ENCODE measurements at regions not wholly inside any gene's neighbourhood (a gene's known extent, or its start where the extent isn't known, plus 50 kb on each side); places are given as distances from the start of the nearest gene placed in this dataset.

DNA sequence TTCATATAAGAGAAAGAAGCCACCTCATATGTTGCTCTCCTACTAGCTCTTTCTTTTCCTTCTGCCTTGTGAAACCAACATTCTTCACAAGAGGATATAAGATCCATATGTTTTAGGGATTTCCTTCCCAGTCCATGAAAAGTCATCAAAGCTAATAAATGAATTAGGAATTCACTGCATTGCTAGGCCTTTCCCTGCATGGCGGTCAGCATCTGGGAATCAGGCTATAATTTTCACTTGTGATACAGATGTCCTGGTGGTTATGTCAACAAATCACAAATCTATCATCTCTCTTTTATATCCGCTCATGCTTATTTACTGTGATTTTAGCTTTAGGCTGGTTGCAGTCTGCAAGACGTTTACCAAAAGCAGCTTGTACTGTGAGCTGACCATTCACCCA lies 510.0 kb downstream of the NLGN4X start:
- TF ChIP-seq, protein P1, sequence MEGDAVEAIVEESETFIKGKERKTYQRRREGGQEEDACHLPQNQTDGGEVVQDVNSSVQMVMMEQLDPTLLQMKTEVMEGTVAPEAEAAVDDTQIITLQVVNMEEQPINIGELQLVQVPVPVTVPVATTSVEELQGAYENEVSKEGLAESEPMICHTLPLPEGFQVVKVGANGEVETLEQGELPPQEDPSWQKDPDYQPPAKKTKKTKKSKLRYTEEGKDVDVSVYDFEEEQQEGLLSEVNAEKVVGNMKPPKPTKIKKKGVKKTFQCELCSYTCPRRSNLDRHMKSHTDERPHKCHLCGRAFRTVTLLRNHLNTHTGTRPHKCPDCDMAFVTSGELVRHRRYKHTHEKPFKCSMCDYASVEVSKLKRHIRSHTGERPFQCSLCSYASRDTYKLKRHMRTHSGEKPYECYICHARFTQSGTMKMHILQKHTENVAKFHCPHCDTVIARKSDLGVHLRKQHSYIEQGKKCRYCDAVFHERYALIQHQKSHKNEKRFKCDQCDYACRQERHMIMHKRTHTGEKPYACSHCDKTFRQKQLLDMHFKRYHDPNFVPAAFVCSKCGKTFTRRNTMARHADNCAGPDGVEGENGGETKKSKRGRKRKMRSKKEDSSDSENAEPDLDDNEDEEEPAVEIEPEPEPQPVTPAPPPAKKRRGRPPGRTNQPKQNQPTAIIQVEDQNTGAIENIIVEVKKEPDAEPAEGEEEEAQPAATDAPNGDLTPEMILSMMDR (conservative IDR thresholded peaks at IDR 0.05; ENCODE audit: low read depth in 2 of 2): no peak
- TF ChIP-seq POLR2AphosphoS5 (IDR thresholded peaks at IDR 0.05; ENCODE audit: low read depth) (no peak), EZH2 (IDR thresholded peaks at IDR 0.05; ENCODE audit: low read depth, unreplicated experiment) (no peak), CREB1 (CRISPR knock-in tag; IDR thresholded peaks at IDR 0.05; ENCODE audit: low read depth) (no peak), NANOG (IDR thresholded peaks at IDR 0.05; ENCODE audit: borderline replicate concordance) (no peak), JUNB (IDR thresholded peaks at IDR 0.05; ENCODE audit: unreplicated experiment) (no peak), ZNF331 (CRISPR knock-in tag; IDR thresholded peaks at IDR 0.05; ENCODE audit: low read depth) (no peak), EZH2phosphoT487 (IDR thresholded peaks at IDR 0.05; ENCODE audit: unreplicated experiment) (no peak), STAT1 (IDR thresholded peaks at IDR 0.05; ENCODE audit: unreplicated experiment) (no peak)
- TF ChIP-seq, protein P2, sequence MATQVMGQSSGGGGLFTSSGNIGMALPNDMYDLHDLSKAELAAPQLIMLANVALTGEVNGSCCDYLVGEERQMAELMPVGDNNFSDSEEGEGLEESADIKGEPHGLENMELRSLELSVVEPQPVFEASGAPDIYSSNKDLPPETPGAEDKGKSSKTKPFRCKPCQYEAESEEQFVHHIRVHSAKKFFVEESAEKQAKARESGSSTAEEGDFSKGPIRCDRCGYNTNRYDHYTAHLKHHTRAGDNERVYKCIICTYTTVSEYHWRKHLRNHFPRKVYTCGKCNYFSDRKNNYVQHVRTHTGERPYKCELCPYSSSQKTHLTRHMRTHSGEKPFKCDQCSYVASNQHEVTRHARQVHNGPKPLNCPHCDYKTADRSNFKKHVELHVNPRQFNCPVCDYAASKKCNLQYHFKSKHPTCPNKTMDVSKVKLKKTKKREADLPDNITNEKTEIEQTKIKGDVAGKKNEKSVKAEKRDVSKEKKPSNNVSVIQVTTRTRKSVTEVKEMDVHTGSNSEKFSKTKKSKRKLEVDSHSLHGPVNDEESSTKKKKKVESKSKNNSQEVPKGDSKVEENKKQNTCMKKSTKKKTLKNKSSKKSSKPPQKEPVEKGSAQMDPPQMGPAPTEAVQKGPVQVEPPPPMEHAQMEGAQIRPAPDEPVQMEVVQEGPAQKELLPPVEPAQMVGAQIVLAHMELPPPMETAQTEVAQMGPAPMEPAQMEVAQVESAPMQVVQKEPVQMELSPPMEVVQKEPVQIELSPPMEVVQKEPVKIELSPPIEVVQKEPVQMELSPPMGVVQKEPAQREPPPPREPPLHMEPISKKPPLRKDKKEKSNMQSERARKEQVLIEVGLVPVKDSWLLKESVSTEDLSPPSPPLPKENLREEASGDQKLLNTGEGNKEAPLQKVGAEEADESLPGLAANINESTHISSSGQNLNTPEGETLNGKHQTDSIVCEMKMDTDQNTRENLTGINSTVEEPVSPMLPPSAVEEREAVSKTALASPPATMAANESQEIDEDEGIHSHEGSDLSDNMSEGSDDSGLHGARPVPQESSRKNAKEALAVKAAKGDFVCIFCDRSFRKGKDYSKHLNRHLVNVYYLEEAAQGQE (IDR thresholded peaks at IDR 0.05; ENCODE audit: unreplicated experiment): no peak
